LoVo (cell line): ENCODE measurements at regions not wholly inside any gene's neighbourhood (a gene's known extent, or its start where the extent isn't known, plus 50 kb on each side); places are given as distances from the start of the nearest gene placed in this dataset.

Experiments
- DNase-seq: peaks from one replicate; pipeline ENCODE4 v3.0.0-alpha.2; 2016; ENCODE audit warnings: low spot score

- no peak for DNase-seq
Observed at GRCh38 chr6:2503816-2504494, 246.8 kb downstream of the MYLK4 start.

GRCh38 chr6:2502998-2503674, 247.6 kb downstream of the MYLK4 start:
- DNase-seq: no peak

- DNase-seq: no peak
Observed at GRCh38 chr6:2502096-2502997, 248.4 kb downstream of the MYLK4 start.

- no peak for DNase-seq
Observed at GRCh38 chr6:2497922-2498623, 252.6 kb downstream of the MYLK4 start.

GRCh38 chr6:2496291-2496690, 250.9 kb upstream of the GMDS start:
- no peak for DNase-seq

- DNase-seq: no peak
Observed at GRCh38 chr6:2492686-2493523, 247.5 kb upstream of the GMDS start.

GRCh38 chr6:2491137-2491536, 245.7 kb upstream of the GMDS start:
- no peak for DNase-seq

- DNase-seq: no peak
Observed at GRCh38 chr6:2488578-2488977, 243.2 kb upstream of the GMDS start.

GRCh38 chr6:2485116-2485515, 239.7 kb upstream of the GMDS start:
- DNase-seq: no peak

GRCh38 chr6:2482773-2483172, 237.4 kb upstream of the GMDS start:
- DNase-seq: no peak

GRCh38 chr6:2481307-2481706, 235.9 kb upstream of the GMDS start:
- DNase-seq: no peak

- DNase-seq: no peak
Observed at GRCh38 chr6:2480267-2480966, 235.0 kb upstream of the GMDS start.

- no peak for DNase-seq
Observed at GRCh38 chr6:2478200-2478599, 232.8 kb upstream of the GMDS start.

- no peak for DNase-seq
Observed at GRCh38 chr6:2477666-2478065, 232.3 kb upstream of the GMDS start.

GRCh38 chr6:2477250-2477649, 231.8 kb upstream of the GMDS start:
- DNase-seq: no peak

- DNase-seq: peak; percentile 89
Observed at GRCh38 chr6:2476376-2476775, 231.0 kb upstream of the GMDS start.

- no peak for DNase-seq
Observed at GRCh38 chr6:2471472-2471871, 226.1 kb upstream of the GMDS start.

GRCh38 chr6:2469428-2469827, 224.0 kb upstream of the GMDS start:
- no peak for DNase-seq

- DNase-seq: no peak
Observed at GRCh38 chr6:2468601-2468955, 223.2 kb upstream of the GMDS start.

- DNase-seq: no peak
Observed at GRCh38 chr6:2467929-2468600, 222.7 kb upstream of the GMDS start.
